SK-N-SH (cell line): ENCODE measurements at regions not wholly inside any gene's neighbourhood (a gene's known extent, or its start where the extent isn't known, plus 50 kb on each side); places are given as distances from the start of the nearest gene placed in this dataset.

ENCODE experiments used
- CTCF ChIA-PET: fragments of 300-600, 350-600 bp; formaldehyde crosslinking; extraction: SDS; loops from one replicate; lab custom pipeline; 2021; lab: Yijun Ruan, JAX
- POLR2A ChIA-PET: fragments of 350-600 bp; sonication (Branson Sonifier 250); formaldehyde crosslinking; extraction: SDS; loops from one replicate; lab custom pipeline; 2020; ENCODE audit warnings: antibody characterized with exemption, inconsistent platforms; lab: Yijun Ruan, JAX
- DNase-seq: peaks from one replicate; pipeline ENCODE4 v3.0.0; 2012
- H2AFZ ChIP-seq: fragments of 200-600 bp; sonication (generic); 2 replicates; pipeline ENCODE4 v1.8.1; 2016; ENCODE audit warnings: antibody characterized with exemption, mild to moderate bottlenecking, low read depth
- H3F3A ChIP-seq: fragments of 200-600 bp; sonication (generic); replicated peaks from 2 replicates; pipeline ENCODE3; 2016; ENCODE audit warnings: antibody characterized with exemption, mild to moderate bottlenecking; ENCODE audit not compliant: insufficient read depth
- H3K27ac ChIP-seq, 2 experiments: fragments of 200-500 bp in 1 of 2; fragments of 200-600 bp in 1 of 2; sonication (Bioruptor generic) in 1 of 2; sonication (generic), shearing (Covaris generic) in 1 of 2; 2 replicates each; pipeline versions ENCODE4 v1.5.1 to v1.6.1; 2014 to 2016; ENCODE audit warnings: low read depth in 2 of 2, inconsistent platforms in 1 of 2, low read length in 1 of 2, mild to moderate bottlenecking in 1 of 2, mixed read lengths in 1 of 2
- H3K27me3 ChIP-seq: fragments of 200-600 bp; sonication (generic), shearing (Covaris generic); 2 replicates; pipeline ENCODE4 v1.6.1; 2016; ENCODE audit warnings: mixed run types; ENCODE audit not compliant: insufficient read depth
- H3K36me3 ChIP-seq, 2 experiments: fragments of 200-500 bp in 1 of 2; fragments of 200-600 bp in 1 of 2; sonication (Bioruptor generic) in 1 of 2; sonication (generic) in 1 of 2; replicated peaks in 1 of 2; 2 replicates each; pipeline versions ENCODE3 to v1.5.1; 2014 to 2016; ENCODE audit warnings: low read length in 1 of 2, mild to moderate bottlenecking in 1 of 2; ENCODE audit not compliant: insufficient read depth in 2 of 2, control insufficient read depth in 1 of 2
- H3K4me1 ChIP-seq, 2 experiments: fragments of 200-500 bp in 1 of 2; fragments of 200-600 bp in 1 of 2; sonication (Bioruptor generic) in 1 of 2; sonication (generic), shearing (Covaris generic) in 1 of 2; 2 replicates each; pipeline versions ENCODE4 v1.5.1 to v1.6.1; 2014 to 2016; ENCODE audit warnings: low read depth in 1 of 2, low read length in 1 of 2, mixed run types in 1 of 2; ENCODE audit not compliant: insufficient read depth in 2 of 2, control insufficient read depth in 1 of 2
- H3K4me2 ChIP-seq: fragments of 200-600 bp; sonication (generic), shearing (Covaris generic); 2 replicates; pipeline ENCODE4 v1.6.1; 2017; ENCODE audit warnings: mixed run types
- H3K4me3 ChIP-seq, 2 experiments: fragments of 200-500 bp in 1 of 2; fragments of 200-600 bp in 1 of 2; sonication (Bioruptor generic) in 1 of 2; sonication (generic), shearing (Covaris generic) in 1 of 2; 2 replicates each; pipeline versions ENCODE4 v1.5.1 to v1.8.1; 2014 to 2016; ENCODE audit warnings: low read depth in 2 of 2, inconsistent platforms in 1 of 2, low read length in 1 of 2, mild to moderate bottlenecking in 1 of 2, mixed read lengths in 1 of 2, moderate library complexity in 1 of 2
- H3K79me2 ChIP-seq: fragments of 200-600 bp; sonication (generic); 2 replicates; pipeline ENCODE4 v1.8.1; 2017; ENCODE audit warnings: mild to moderate bottlenecking; ENCODE audit not compliant: insufficient read depth
- H3K9ac ChIP-seq: fragments of 200-600 bp; sonication (generic); 2 replicates; pipeline ENCODE4 v1.6.1; 2017; ENCODE audit warnings: mixed run types
- H3K9me2 ChIP-seq: fragments of 200-600 bp; sonication (generic); 2 replicates; pipeline ENCODE4 v1.6.1; 2017; ENCODE audit warnings: mixed run types
- H3K9me3 ChIP-seq: fragments of 200-600 bp; sonication (generic); 2 replicates; pipeline ENCODE4 v1.6.1; 2017; ENCODE audit warnings: mixed run types, mild to moderate bottlenecking, moderate library complexity
- H4K20me1 ChIP-seq: fragments of 200-600 bp; sonication (generic); 2 replicates; pipeline ENCODE4 v1.6.1; 2017; ENCODE audit warnings: mild to moderate bottlenecking, mixed run types; ENCODE audit not compliant: insufficient read depth
- CTCF ChIP-seq: fragments of 200-600 bp; sonication (generic); IDR thresholded peaks from 2 replicates; pipeline ENCODE4 v1.6.1; 2017; ENCODE audit warnings: antibody characterized with exemption, mild to moderate bottlenecking, moderate library complexity
- EP300 ChIP-seq, 2 experiments: IDR thresholded peaks; 2 replicates each; pipeline versions ENCODE4 v1.4.0 to v1.6.1; 2012; ENCODE audit warnings: borderline replicate concordance in 1 of 2, low read depth in 1 of 2, low read length in 1 of 2
- FOSL2 ChIP-seq: IDR thresholded peaks from 2 replicates; pipeline ENCODE4 v1.4.0; 2012; ENCODE audit warnings: low read depth, mild to moderate bottlenecking, moderate library complexity, borderline replicate concordance
- GABPA ChIP-seq: IDR thresholded peaks from 2 replicates; pipeline ENCODE4 v1.4.0; 2012; ENCODE audit warnings: low read depth, mild to moderate bottlenecking
- JUND ChIP-seq: IDR thresholded peaks from 2 replicates; pipeline ENCODE4 v1.4.0; 2012
- MEF2A ChIP-seq: IDR thresholded peaks from 2 replicates; pipeline ENCODE4 v1.4.0; 2012; ENCODE audit warnings: low read depth, borderline replicate concordance
- NFIC ChIP-seq: IDR thresholded peaks from 2 replicates; pipeline ENCODE4 v1.4.0; 2012; ENCODE audit warnings: borderline replicate concordance
- NRF1 ChIP-seq: IDR thresholded peaks from 2 replicates; pipeline ENCODE4 v1.6.1; 2012; ENCODE audit warnings: low read depth, mild to moderate bottlenecking, low read length
- REST ChIP-seq: IDR thresholded peaks from 2 replicates; pipeline ENCODE4 v1.6.1; 2012; ENCODE audit warnings: mild to moderate bottlenecking, low read depth, low read length, moderate library complexity
- RFX5 ChIP-seq: IDR thresholded peaks from 2 replicates; pipeline ENCODE4 v1.6.1; 2012; ENCODE audit warnings: mild to moderate bottlenecking, improper control_type of control experiment, low read length
- SIN3A ChIP-seq: IDR thresholded peaks from 2 replicates; pipeline ENCODE4 v1.6.1; 2012; ENCODE audit warnings: low read depth, mild to moderate bottlenecking, low read length, moderate library complexity, borderline replicate concordance
- SMC3 ChIP-seq: IDR thresholded peaks from 2 replicates; pipeline ENCODE4 v1.6.1; 2012; ENCODE audit warnings: low read depth, low read length, improper control_type of control experiment
- TCF12 ChIP-seq: IDR thresholded peaks from 2 replicates; pipeline ENCODE4 v1.4.0; 2012
- TEAD4 ChIP-seq: IDR thresholded peaks from 2 replicates; pipeline ENCODE4 v1.4.0; 2012; ENCODE audit warnings: mild to moderate bottlenecking, borderline replicate concordance; ENCODE audit not compliant: insufficient read depth
- WGBS: methylation state at CpG from one replicate; pipeline ENCODE4 v1.1.6; 2017; ENCODE audit warnings: low lambda C conversion rate; 5-methylcytosine and 5-hydroxymethylcytosine counted together
- TF ChIP-seq, protein P1 (sequence below): IDR thresholded peaks from 2 replicates; pipeline ENCODE4; 2012

GRCh38 chr3:29171043-29171990, 109.6 kb upstream of the RBMS3 start:
- TF ChIP-seq MEF2A = no peak
- TF ChIP-seq EP300 (IDR thresholded peaks at IDR 0.05; ENCODE audit: borderline replicate concordance in 1 of 2, low read depth in 1 of 2, low read length in 1 of 2) = peak in 1 of 2 experiments; percentile 51; a peak in 1 of 4 replicates
- no peak for TF ChIP-seq RFX5
- TF ChIP-seq CTCF = no peak
- peak; percentile 23; the same call in 1 of the 2 replicates for TF ChIP-seq NFIC
- TF ChIP-seq SIN3A = no peak
- TF ChIP-seq SMC3 = no peak
- no peak for TF ChIP-seq GABPA
- TF ChIP-seq JUND = peak; percentile 78
- TF ChIP-seq, protein P1, sequence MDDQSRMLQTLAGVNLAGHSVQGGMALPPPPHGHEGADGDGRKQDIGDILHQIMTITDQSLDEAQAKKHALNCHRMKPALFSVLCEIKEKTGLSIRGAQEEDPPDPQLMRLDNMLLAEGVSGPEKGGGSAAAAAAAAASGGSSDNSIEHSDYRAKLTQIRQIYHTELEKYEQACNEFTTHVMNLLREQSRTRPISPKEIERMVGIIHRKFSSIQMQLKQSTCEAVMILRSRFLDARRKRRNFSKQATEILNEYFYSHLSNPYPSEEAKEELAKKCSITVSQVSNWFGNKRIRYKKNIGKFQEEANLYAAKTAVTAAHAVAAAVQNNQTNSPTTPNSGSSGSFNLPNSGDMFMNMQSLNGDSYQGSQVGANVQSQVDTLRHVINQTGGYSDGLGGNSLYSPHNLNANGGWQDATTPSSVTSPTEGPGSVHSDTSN = peak; percentile 83
- TF ChIP-seq REST = no peak
- TF ChIP-seq NRF1 = no peak
- TF ChIP-seq FOSL2 = peak; percentile 44; the same call in 1 of the 2 replicates
- TF ChIP-seq TCF12 = peak; percentile 46
- TF ChIP-seq TEAD4 = peak; percentile 23; the same call in 1 of the 2 replicates
- TF ChIP-seq, all 33 proteins: peak for 7
- ChIA-PET CTCF (no interaction called here), POLR2A (no interaction called here)
- no peak for DNase-seq
- peak overlapping the region; percentile 40; the same call in 1 of the 2 replicates for H3K9ac ChIP-seq
- H3K4me1 ChIP-seq = peaks cover 8 to 13% of the 10 kb centered on the region in 2 experiments
- peak overlapping the region; percentile 56 to 81; a peak in 3 of 4 replicates for H3K27ac ChIP-seq
- no peaks in the 10 kb centered on the region for H3K9me2 ChIP-seq
- no peak overlapping the region for H3K4me3 ChIP-seq
- peak overlapping the region; percentile 11 for H3K4me2 ChIP-seq
- H3K9me3 ChIP-seq = no peaks in the 10 kb centered on the region
- peak overlapping the region; percentile 77; the same call in 1 of the 2 replicates for H2AFZ ChIP-seq
- H4K20me1 ChIP-seq = no peaks in the 10 kb centered on the region
- WGBS = 57% methylated on average over 6 of the region's 6 CpGs
- no peaks in the 10 kb centered on the region for H3K36me3 ChIP-seq
- no peaks in the 10 kb centered on the region for H3K79me2 ChIP-seq
- no peaks in the 10 kb centered on the region for H3K27me3 ChIP-seq
- peaks cover 17% of the 10 kb centered on the region for H3F3A ChIP-seq
